ENCODE measurements at regions not wholly inside any gene's neighbourhood (a gene's known extent, or its start where the extent isn't known, plus 50 kb on each side); places are given as distances from the start of the nearest gene placed in this dataset.

DNA sequence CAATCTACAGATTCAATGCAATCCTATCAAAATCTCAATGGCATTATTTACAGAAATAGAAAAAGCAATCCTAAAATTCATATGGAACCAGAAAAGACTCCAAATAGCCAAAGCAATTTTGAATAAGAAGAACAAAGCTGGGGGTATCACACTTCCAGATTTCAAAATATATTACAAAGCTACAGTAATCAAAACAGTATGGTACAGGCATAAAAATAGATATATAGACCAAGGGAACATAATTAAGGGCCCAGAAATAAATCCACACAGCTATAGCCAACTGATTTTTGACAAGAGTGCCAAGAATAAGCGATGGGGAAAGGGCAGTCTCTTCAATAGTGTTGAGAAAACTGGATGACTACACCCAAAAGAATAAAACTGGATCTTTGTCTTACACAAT lies 251.9 kb upstream of the FOXK1 start:
- TF ChIP-seq POLR2A (IDR thresholded peaks at IDR 0.05), result no peak
- TF ChIP-seq, protein P1, sequence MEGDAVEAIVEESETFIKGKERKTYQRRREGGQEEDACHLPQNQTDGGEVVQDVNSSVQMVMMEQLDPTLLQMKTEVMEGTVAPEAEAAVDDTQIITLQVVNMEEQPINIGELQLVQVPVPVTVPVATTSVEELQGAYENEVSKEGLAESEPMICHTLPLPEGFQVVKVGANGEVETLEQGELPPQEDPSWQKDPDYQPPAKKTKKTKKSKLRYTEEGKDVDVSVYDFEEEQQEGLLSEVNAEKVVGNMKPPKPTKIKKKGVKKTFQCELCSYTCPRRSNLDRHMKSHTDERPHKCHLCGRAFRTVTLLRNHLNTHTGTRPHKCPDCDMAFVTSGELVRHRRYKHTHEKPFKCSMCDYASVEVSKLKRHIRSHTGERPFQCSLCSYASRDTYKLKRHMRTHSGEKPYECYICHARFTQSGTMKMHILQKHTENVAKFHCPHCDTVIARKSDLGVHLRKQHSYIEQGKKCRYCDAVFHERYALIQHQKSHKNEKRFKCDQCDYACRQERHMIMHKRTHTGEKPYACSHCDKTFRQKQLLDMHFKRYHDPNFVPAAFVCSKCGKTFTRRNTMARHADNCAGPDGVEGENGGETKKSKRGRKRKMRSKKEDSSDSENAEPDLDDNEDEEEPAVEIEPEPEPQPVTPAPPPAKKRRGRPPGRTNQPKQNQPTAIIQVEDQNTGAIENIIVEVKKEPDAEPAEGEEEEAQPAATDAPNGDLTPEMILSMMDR (IDR thresholded peaks at IDR 0.05), result no peak

All from esophagus squamous epithelium (tissue), 4 donors.